SK-N-SH (cell line): ENCODE measurements at regions not wholly inside any gene's neighbourhood (a gene's known extent, or its start where the extent isn't known, plus 50 kb on each side); places are given as distances from the start of the nearest gene placed in this dataset.

Experiments
- CTCF ChIA-PET: fragments of 300-600, 350-600 bp; formaldehyde crosslinking; extraction: SDS; loops from one replicate; lab custom pipeline; 2021; lab: Yijun Ruan, JAX
- POLR2A ChIA-PET: fragments of 350-600 bp; sonication (Branson Sonifier 250); formaldehyde crosslinking; extraction: SDS; loops from one replicate; lab custom pipeline; 2020; ENCODE audit warnings: antibody characterized with exemption, inconsistent platforms; lab: Yijun Ruan, JAX
- DNase-seq: peaks from one replicate; pipeline ENCODE4 v3.0.0; 2012
- H2AFZ ChIP-seq: fragments of 200-600 bp; sonication (generic); 2 replicates; pipeline ENCODE4 v1.8.1; 2016; ENCODE audit warnings: antibody characterized with exemption, mild to moderate bottlenecking, low read depth
- H3F3A ChIP-seq: fragments of 200-600 bp; sonication (generic); replicated peaks from 2 replicates; pipeline ENCODE3; 2016; ENCODE audit warnings: antibody characterized with exemption, mild to moderate bottlenecking; ENCODE audit not compliant: insufficient read depth
- H3K27ac ChIP-seq, 2 experiments: fragments of 200-500 bp in 1 of 2; fragments of 200-600 bp in 1 of 2; sonication (Bioruptor generic) in 1 of 2; sonication (generic), shearing (Covaris generic) in 1 of 2; 2 replicates each; pipeline versions ENCODE4 v1.5.1 to v1.6.1; 2014 to 2016; ENCODE audit warnings: low read depth in 2 of 2, inconsistent platforms in 1 of 2, low read length in 1 of 2, mild to moderate bottlenecking in 1 of 2, mixed read lengths in 1 of 2
- H3K27me3 ChIP-seq: fragments of 200-600 bp; sonication (generic), shearing (Covaris generic); 2 replicates; pipeline ENCODE4 v1.6.1; 2016; ENCODE audit warnings: mixed run types; ENCODE audit not compliant: insufficient read depth
- H3K36me3 ChIP-seq, 2 experiments: fragments of 200-500 bp in 1 of 2; fragments of 200-600 bp in 1 of 2; sonication (Bioruptor generic) in 1 of 2; sonication (generic) in 1 of 2; replicated peaks in 1 of 2; 2 replicates each; pipeline versions ENCODE3 to v1.5.1; 2014 to 2016; ENCODE audit warnings: low read length in 1 of 2, mild to moderate bottlenecking in 1 of 2; ENCODE audit not compliant: insufficient read depth in 2 of 2, control insufficient read depth in 1 of 2
- H3K4me1 ChIP-seq, 2 experiments: fragments of 200-500 bp in 1 of 2; fragments of 200-600 bp in 1 of 2; sonication (Bioruptor generic) in 1 of 2; sonication (generic), shearing (Covaris generic) in 1 of 2; 2 replicates each; pipeline versions ENCODE4 v1.5.1 to v1.6.1; 2014 to 2016; ENCODE audit warnings: low read depth in 1 of 2, low read length in 1 of 2, mixed run types in 1 of 2; ENCODE audit not compliant: insufficient read depth in 2 of 2, control insufficient read depth in 1 of 2
- H3K4me2 ChIP-seq: fragments of 200-600 bp; sonication (generic), shearing (Covaris generic); 2 replicates; pipeline ENCODE4 v1.6.1; 2017; ENCODE audit warnings: mixed run types
- H3K4me3 ChIP-seq, 2 experiments: fragments of 200-500 bp in 1 of 2; fragments of 200-600 bp in 1 of 2; sonication (Bioruptor generic) in 1 of 2; sonication (generic), shearing (Covaris generic) in 1 of 2; 2 replicates each; pipeline versions ENCODE4 v1.5.1 to v1.8.1; 2014 to 2016; ENCODE audit warnings: low read depth in 2 of 2, inconsistent platforms in 1 of 2, low read length in 1 of 2, mild to moderate bottlenecking in 1 of 2, mixed read lengths in 1 of 2, moderate library complexity in 1 of 2
- H3K79me2 ChIP-seq: fragments of 200-600 bp; sonication (generic); 2 replicates; pipeline ENCODE4 v1.8.1; 2017; ENCODE audit warnings: mild to moderate bottlenecking; ENCODE audit not compliant: insufficient read depth
- H3K9ac ChIP-seq: fragments of 200-600 bp; sonication (generic); 2 replicates; pipeline ENCODE4 v1.6.1; 2017; ENCODE audit warnings: mixed run types
- H3K9me2 ChIP-seq: fragments of 200-600 bp; sonication (generic); 2 replicates; pipeline ENCODE4 v1.6.1; 2017; ENCODE audit warnings: mixed run types
- H3K9me3 ChIP-seq: fragments of 200-600 bp; sonication (generic); 2 replicates; pipeline ENCODE4 v1.6.1; 2017; ENCODE audit warnings: mixed run types, mild to moderate bottlenecking, moderate library complexity
- H4K20me1 ChIP-seq: fragments of 200-600 bp; sonication (generic); 2 replicates; pipeline ENCODE4 v1.6.1; 2017; ENCODE audit warnings: mild to moderate bottlenecking, mixed run types; ENCODE audit not compliant: insufficient read depth
- CHD2 ChIP-seq: fragments of 150-350 bp; IDR thresholded peaks from 2 replicates; pipeline ENCODE4 v1.6.1; 2018; ENCODE audit warnings: low read length; ENCODE audit not compliant: partially characterized antibody
- FOSL2 ChIP-seq: IDR thresholded peaks from 2 replicates; pipeline ENCODE4 v1.4.0; 2012; ENCODE audit warnings: low read depth, mild to moderate bottlenecking, moderate library complexity, borderline replicate concordance
- FOXJ3 ChIP-seq: sonication (generic); formaldehyde crosslinking; IDR thresholded peaks from 2 replicates; pipeline ENCODE4 v1.5.1; 2020; ENCODE audit warnings: mild to moderate bottlenecking, missing genetic modification reagents
- GABPA ChIP-seq: IDR thresholded peaks from 2 replicates; pipeline ENCODE4 v1.4.0; 2012; ENCODE audit warnings: low read depth, mild to moderate bottlenecking
- GATA2 ChIP-seq: sonication (generic); formaldehyde crosslinking; IDR thresholded peaks from 2 replicates; pipeline ENCODE4 v1.5.0; 2020; ENCODE audit warnings: mild to moderate bottlenecking, missing genetic modification reagents
- JUND ChIP-seq: IDR thresholded peaks from 2 replicates; pipeline ENCODE4 v1.4.0; 2012
- NRF1 ChIP-seq: IDR thresholded peaks from 2 replicates; pipeline ENCODE4 v1.6.1; 2012; ENCODE audit warnings: low read depth, mild to moderate bottlenecking, low read length
- POLR2AphosphoS5 ChIP-seq: IDR thresholded peaks from 2 replicates; pipeline ENCODE4 v1.6.1; 2012; ENCODE audit warnings: low read depth, low read length
- RCOR1 ChIP-seq: fragments of 150-350 bp; IDR thresholded peaks from 2 replicates; pipeline ENCODE4 v1.6.1; 2017; ENCODE audit warnings: antibody characterized with exemption, low read length
- RXRA ChIP-seq: IDR thresholded peaks from 2 replicates; pipeline ENCODE4 v1.4.0; 2012; ENCODE audit warnings: low read depth, mild to moderate bottlenecking, borderline replicate concordance
- SMC3 ChIP-seq: IDR thresholded peaks from 2 replicates; pipeline ENCODE4 v1.6.1; 2012; ENCODE audit warnings: low read depth, low read length, improper control_type of control experiment
- TAF1 ChIP-seq: IDR thresholded peaks from 2 replicates; pipeline ENCODE4 v1.6.1; 2012; ENCODE audit warnings: low read depth, mild to moderate bottlenecking, low read length, moderate library complexity, borderline replicate concordance
- TEAD4 ChIP-seq: IDR thresholded peaks from 2 replicates; pipeline ENCODE4 v1.4.0; 2012; ENCODE audit warnings: mild to moderate bottlenecking, borderline replicate concordance; ENCODE audit not compliant: insufficient read depth
- YY1 ChIP-seq: IDR thresholded peaks from 2 replicates; pipeline ENCODE4 v1.4.0; 2012; ENCODE audit warnings: low read depth, mild to moderate bottlenecking
- WGBS: methylation state at CpG from one replicate; pipeline ENCODE4 v1.1.6; 2017; ENCODE audit warnings: low lambda C conversion rate; 5-methylcytosine and 5-hydroxymethylcytosine counted together
- TF ChIP-seq, protein P1 (sequence below): IDR thresholded peaks from 2 replicates; pipeline ENCODE4 v1.6.1; 2012; ENCODE audit warnings: mild to moderate bottlenecking, low read depth, low read length, moderate library complexity
- TF ChIP-seq, protein P2 (sequence below): IDR thresholded peaks from 2 replicates; pipeline ENCODE4; 2012

DNA sequence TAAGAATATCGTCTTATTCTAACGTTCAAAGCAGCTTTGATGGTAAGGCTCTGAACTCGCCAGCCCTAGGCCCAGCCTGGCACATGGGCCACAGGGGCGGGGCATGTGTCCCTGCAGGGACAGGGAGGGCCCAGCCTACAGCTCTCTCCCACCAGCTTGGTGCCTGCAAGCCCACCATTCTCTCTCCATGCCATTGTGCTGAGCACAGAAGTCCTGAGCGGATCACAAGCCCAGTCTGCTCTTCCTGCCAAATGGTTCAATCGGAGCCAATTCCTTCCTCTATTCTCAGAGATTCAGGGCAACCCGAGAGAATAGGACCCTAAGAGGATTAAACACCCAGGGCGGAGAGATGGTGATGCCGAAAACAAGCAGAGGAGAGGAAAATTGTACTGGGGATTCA is 50.3 kb upstream of the APCDD1 start:
- CTCF ChIA-PET = interaction anchor here (0.7 kb wide), 1 partner anchor 43 kb away, joined by 4 read pairs; no protein-coding TSS in a partner anchor
- Histone ChIP-seq H4K20me1 (no peaks in the 10 kb centered on the region), H3K27me3 (peaks cover 4% of the 10 kb centered on the region; the same call in 1 of the 2 replicates), H3F3A (no peaks in the 10 kb centered on the region), H3K9me2 (no peaks in the 10 kb centered on the region), H3K4me2 (no peak overlapping the region), H2AFZ (no peak overlapping the region), H3K9me3 (no peaks in the 10 kb centered on the region), H3K27ac (no peak overlapping the region), H3K9ac (no peak overlapping the region), H3K4me3 (no peak overlapping the region), H3K4me1 (peaks cover 5 to 9% of the 10 kb centered on the region in 2 experiments; a peak in 2 of 4 replicates), H3K36me3 (no peaks in the 10 kb centered on the region), H3K79me2 (no peaks in the 10 kb centered on the region)
- DNase-seq = no peak
- POLR2A ChIA-PET = no interaction called here
- WGBS = 44% methylated on average over 9 of the region's 9 CpGs
- TF ChIP-seq POLR2AphosphoS5 = no peak
- no peak for TF ChIP-seq SMC3
- no peak for TF ChIP-seq GATA2 (CRISPR knock-in tag)
- no peak for TF ChIP-seq CHD2
- no peak for TF ChIP-seq FOSL2
- no peak for TF ChIP-seq JUND
- TF ChIP-seq TEAD4 = no peak
- TF ChIP-seq TAF1 = no peak
- TF ChIP-seq FOXJ3 (CRISPR knock-in tag) = no peak
- no peak for TF ChIP-seq RXRA
- TF ChIP-seq, protein P1, sequence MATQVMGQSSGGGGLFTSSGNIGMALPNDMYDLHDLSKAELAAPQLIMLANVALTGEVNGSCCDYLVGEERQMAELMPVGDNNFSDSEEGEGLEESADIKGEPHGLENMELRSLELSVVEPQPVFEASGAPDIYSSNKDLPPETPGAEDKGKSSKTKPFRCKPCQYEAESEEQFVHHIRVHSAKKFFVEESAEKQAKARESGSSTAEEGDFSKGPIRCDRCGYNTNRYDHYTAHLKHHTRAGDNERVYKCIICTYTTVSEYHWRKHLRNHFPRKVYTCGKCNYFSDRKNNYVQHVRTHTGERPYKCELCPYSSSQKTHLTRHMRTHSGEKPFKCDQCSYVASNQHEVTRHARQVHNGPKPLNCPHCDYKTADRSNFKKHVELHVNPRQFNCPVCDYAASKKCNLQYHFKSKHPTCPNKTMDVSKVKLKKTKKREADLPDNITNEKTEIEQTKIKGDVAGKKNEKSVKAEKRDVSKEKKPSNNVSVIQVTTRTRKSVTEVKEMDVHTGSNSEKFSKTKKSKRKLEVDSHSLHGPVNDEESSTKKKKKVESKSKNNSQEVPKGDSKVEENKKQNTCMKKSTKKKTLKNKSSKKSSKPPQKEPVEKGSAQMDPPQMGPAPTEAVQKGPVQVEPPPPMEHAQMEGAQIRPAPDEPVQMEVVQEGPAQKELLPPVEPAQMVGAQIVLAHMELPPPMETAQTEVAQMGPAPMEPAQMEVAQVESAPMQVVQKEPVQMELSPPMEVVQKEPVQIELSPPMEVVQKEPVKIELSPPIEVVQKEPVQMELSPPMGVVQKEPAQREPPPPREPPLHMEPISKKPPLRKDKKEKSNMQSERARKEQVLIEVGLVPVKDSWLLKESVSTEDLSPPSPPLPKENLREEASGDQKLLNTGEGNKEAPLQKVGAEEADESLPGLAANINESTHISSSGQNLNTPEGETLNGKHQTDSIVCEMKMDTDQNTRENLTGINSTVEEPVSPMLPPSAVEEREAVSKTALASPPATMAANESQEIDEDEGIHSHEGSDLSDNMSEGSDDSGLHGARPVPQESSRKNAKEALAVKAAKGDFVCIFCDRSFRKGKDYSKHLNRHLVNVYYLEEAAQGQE = no peak
- TF ChIP-seq, protein P2, sequence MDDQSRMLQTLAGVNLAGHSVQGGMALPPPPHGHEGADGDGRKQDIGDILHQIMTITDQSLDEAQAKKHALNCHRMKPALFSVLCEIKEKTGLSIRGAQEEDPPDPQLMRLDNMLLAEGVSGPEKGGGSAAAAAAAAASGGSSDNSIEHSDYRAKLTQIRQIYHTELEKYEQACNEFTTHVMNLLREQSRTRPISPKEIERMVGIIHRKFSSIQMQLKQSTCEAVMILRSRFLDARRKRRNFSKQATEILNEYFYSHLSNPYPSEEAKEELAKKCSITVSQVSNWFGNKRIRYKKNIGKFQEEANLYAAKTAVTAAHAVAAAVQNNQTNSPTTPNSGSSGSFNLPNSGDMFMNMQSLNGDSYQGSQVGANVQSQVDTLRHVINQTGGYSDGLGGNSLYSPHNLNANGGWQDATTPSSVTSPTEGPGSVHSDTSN = no peak
- no peak for TF ChIP-seq RCOR1
- TF ChIP-seq NRF1 = no peak
- TF ChIP-seq GABPA = no peak
- no peak for TF ChIP-seq YY1
